PFSK-1 (cell line): ENCODE measurements at regions not wholly inside any gene's neighbourhood (a gene's known extent, or its start where the extent isn't known, plus 50 kb on each side); places are given as distances from the start of the nearest gene placed in this dataset.

ENCODE experiments used
- POLR2AphosphoS5 ChIP-seq: IDR thresholded peaks from 2 replicates; pipeline ENCODE4 v1.6.1; 2012; ENCODE audit warnings: low read depth, mild to moderate bottlenecking, control low read depth, low read length, moderate library complexity
- TAF1 ChIP-seq: IDR thresholded peaks from 2 replicates; pipeline ENCODE4 v1.6.1; 2012; ENCODE audit warnings: low read length, control low read depth, borderline replicate concordance; ENCODE audit not compliant: insufficient read depth
- TF ChIP-seq, protein P1 (sequence below), 2 experiments: IDR thresholded peaks; 2 replicates each; pipeline versions ENCODE4 v1.6.1 to v1.8.0; 2011 to 2012; ENCODE audit warnings: low read depth in 2 of 2, low read length in 2 of 2, control low read depth in 1 of 2, inconsistent platforms in 1 of 2, mild to moderate bottlenecking in 1 of 2, moderate library complexity in 1 of 2; ENCODE audit not compliant: insufficient read depth in 1 of 2

DNA sequence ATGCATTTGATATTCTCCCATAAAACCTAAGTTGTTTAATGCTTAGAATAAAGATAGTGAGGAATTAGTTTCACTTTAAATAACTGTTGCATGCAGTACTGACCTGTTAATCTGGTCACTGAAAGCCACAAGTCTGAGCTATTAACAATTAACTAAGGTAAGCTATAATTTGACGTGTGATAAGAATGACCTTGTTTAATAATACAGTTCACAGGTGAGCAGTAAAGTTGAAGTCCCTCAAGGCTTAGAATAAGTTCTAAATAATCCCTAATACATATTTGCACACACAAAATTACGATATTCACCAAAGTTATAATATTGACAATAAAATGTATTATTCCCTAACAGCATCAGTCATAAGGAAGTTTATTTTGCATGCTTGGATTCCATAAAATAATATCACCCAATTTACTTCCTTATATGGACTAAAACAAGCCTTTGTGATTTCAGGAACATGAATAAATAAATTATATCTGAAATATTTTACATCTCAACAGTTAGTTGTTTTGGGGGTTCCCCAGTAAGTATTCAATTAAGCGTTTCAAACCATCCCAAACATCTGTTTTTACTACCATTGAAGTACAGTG lies 70.6 kb upstream of the CHRM3 start:
- TF ChIP-seq TAF1 (no peak), POLR2AphosphoS5 (no peak)
- TF ChIP-seq, protein P1, sequence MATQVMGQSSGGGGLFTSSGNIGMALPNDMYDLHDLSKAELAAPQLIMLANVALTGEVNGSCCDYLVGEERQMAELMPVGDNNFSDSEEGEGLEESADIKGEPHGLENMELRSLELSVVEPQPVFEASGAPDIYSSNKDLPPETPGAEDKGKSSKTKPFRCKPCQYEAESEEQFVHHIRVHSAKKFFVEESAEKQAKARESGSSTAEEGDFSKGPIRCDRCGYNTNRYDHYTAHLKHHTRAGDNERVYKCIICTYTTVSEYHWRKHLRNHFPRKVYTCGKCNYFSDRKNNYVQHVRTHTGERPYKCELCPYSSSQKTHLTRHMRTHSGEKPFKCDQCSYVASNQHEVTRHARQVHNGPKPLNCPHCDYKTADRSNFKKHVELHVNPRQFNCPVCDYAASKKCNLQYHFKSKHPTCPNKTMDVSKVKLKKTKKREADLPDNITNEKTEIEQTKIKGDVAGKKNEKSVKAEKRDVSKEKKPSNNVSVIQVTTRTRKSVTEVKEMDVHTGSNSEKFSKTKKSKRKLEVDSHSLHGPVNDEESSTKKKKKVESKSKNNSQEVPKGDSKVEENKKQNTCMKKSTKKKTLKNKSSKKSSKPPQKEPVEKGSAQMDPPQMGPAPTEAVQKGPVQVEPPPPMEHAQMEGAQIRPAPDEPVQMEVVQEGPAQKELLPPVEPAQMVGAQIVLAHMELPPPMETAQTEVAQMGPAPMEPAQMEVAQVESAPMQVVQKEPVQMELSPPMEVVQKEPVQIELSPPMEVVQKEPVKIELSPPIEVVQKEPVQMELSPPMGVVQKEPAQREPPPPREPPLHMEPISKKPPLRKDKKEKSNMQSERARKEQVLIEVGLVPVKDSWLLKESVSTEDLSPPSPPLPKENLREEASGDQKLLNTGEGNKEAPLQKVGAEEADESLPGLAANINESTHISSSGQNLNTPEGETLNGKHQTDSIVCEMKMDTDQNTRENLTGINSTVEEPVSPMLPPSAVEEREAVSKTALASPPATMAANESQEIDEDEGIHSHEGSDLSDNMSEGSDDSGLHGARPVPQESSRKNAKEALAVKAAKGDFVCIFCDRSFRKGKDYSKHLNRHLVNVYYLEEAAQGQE (IDR thresholded peaks at IDR 0.05; ENCODE audit: insufficient read depth in 1 of 2, low read depth in 2 of 2, low read length in 2 of 2), result no peak
